ENCODE measurements at regions not wholly inside any gene's neighbourhood (a gene's known extent, or its start where the extent isn't known, plus 50 kb on each side); places are given as distances from the start of the nearest gene placed in this dataset.

GRCh38 chr2:138155304-138155703 is 191.0 kb downstream of the HNMT start:
- H3K4me3 ChIP-seq (replicated peaks; ENCODE audit: insufficient read depth, low read length), result no peak overlapping the region
- DNase-seq (ENCODE audit: low read depth in 1 of 2, low spot score in 1 of 2), result no peak
- TF ChIP-seq REST (IDR thresholded peaks at IDR 0.05; ENCODE audit: insufficient replicate concordance, low read depth), result no peak
- TF ChIP-seq GABPA (IDR thresholded peaks at IDR 0.05; ENCODE audit: low read depth), result no peak
- TF ChIP-seq CTCF (IDR thresholded peaks at IDR 0.05; ENCODE audit: insufficient read depth, low read length), result no peak
- no peak for TF ChIP-seq POLR2AphosphoS5 (IDR thresholded peaks at IDR 0.05; ENCODE audit: low read depth)
- no peak for TF ChIP-seq SPI1 (IDR thresholded peaks at IDR 0.05; ENCODE audit: borderline replicate concordance, low read depth)
- no peaks in the 10 kb centered on the region for H3K27me3 ChIP-seq (ENCODE audit: insufficient read depth, poor library complexity, severe bottlenecking)
- H3K27ac ChIP-seq (replicated peaks), result no peak overlapping the region

GRCh38 chr2:138157372-138157771 is 193.1 kb downstream of the HNMT start:
- no peak overlapping the region for H3K27ac ChIP-seq (replicated peaks)
- DNase-seq (ENCODE audit: low read depth in 1 of 2, low spot score in 1 of 2), result no peak
- H3K4me3 ChIP-seq (replicated peaks; ENCODE audit: insufficient read depth, low read length), result no peak overlapping the region
- TF ChIP-seq SPI1 (IDR thresholded peaks at IDR 0.05; ENCODE audit: borderline replicate concordance, low read depth) (no peak), REST (IDR thresholded peaks at IDR 0.05; ENCODE audit: insufficient replicate concordance, low read depth) (no peak), CTCF (IDR thresholded peaks at IDR 0.05; ENCODE audit: insufficient read depth, low read length) (no peak), GABPA (IDR thresholded peaks at IDR 0.05; ENCODE audit: low read depth) (no peak), POLR2AphosphoS5 (IDR thresholded peaks at IDR 0.05; ENCODE audit: low read depth) (no peak)
- no peaks in the 10 kb centered on the region for H3K27me3 ChIP-seq (ENCODE audit: insufficient read depth, poor library complexity, severe bottlenecking)

GRCh38 chr2:138170485-138170884 is 206.2 kb downstream of the HNMT start:
- H3K27me3 ChIP-seq (ENCODE audit: insufficient read depth, poor library complexity, severe bottlenecking), result no peaks in the 10 kb centered on the region
- H3K4me3 ChIP-seq (replicated peaks; ENCODE audit: insufficient read depth, low read length), result no peak overlapping the region
- no peak overlapping the region for H3K27ac ChIP-seq (replicated peaks)
- no peak for TF ChIP-seq POLR2AphosphoS5 (IDR thresholded peaks at IDR 0.05; ENCODE audit: low read depth)
- no peak for TF ChIP-seq REST (IDR thresholded peaks at IDR 0.05; ENCODE audit: insufficient replicate concordance, low read depth)
- TF ChIP-seq GABPA (IDR thresholded peaks at IDR 0.05; ENCODE audit: low read depth), result no peak
- no peak for TF ChIP-seq SPI1 (IDR thresholded peaks at IDR 0.05; ENCODE audit: borderline replicate concordance, low read depth)
- no peak for TF ChIP-seq CTCF (IDR thresholded peaks at IDR 0.05; ENCODE audit: insufficient read depth, low read length)
- DNase-seq (ENCODE audit: low read depth in 1 of 2, low spot score in 1 of 2), result no peak

Data from HL-60 (cell line).